ENCODE measurements at regions not wholly inside any gene's neighbourhood (a gene's known extent, or its start where the extent isn't known, plus 50 kb on each side); places are given as distances from the start of the nearest gene placed in this dataset.

- TF ChIP-seq CTCF (IDR thresholded peaks at IDR 0.05) (no peak), POLR2A (IDR thresholded peaks at IDR 0.05) (no peak)
Measured at GRCh38 chr11:45392591-45393091, 106.5 kb upstream of the SYT13 start.

Data from uterus (tissue), 2 donors.